ENCODE measurements at regions not wholly inside any gene's neighbourhood (a gene's known extent, or its start where the extent isn't known, plus 50 kb on each side); places are given as distances from the start of the nearest gene placed in this dataset.

- no peaks in the 10 kb centered on the region for H3K4me1 ChIP-seq (replicated peaks in 1 of 2)
- 71 to 87% (median 78%) methylated on average over 2 of the region's 2 CpGs for WGBS, 4 donors
Measured at GRCh38 chr3:168973897-168974296, 689.6 kb downstream of the MECOM start.

GRCh38 chr3:168973206-168973605, 690.3 kb downstream of the MECOM start:
- intact Hi-C loops (cut with DNase I): no loop called here
- no peak for TF ChIP-seq POLR2A (IDR thresholded peaks at IDR 0.05)
- no peak for TF ChIP-seq CTCF (IDR thresholded peaks at IDR 0.05)
- Histone ChIP-seq H3K4me3 (no peak overlapping the region), H3K27ac (no peak overlapping the region), H3K27me3 (no peaks in the 10 kb centered on the region), H3K9me3 (replicated peaks in 1 of 3) (no peaks in the 10 kb centered on the region), H3K36me3 (replicated peaks in 1 of 2) (no peaks in the 10 kb centered on the region), H3K4me1 (replicated peaks in 1 of 2) (no peaks in the 10 kb centered on the region)
- 35 to 54% (median 38%) methylated on average over 1 of the region's 1 CpG for WGBS, 4 donors
- DNase-seq: no peak

More at GRCh38 chr3:168973897-168974296, 689.6 kb downstream of the MECOM start:
- Histone ChIP-seq H3K27me3 (no peaks in the 10 kb centered on the region), H3K27ac (no peak overlapping the region), H3K9me3 (replicated peaks in 1 of 3) (no peaks in the 10 kb centered on the region), H3K36me3 (replicated peaks in 1 of 2) (no peaks in the 10 kb centered on the region), H3K4me3 (no peak overlapping the region)
- DNase-seq: no peak
- TF ChIP-seq POLR2A (IDR thresholded peaks at IDR 0.05) (no peak), CTCF (IDR thresholded peaks at IDR 0.05) (no peak)
- intact Hi-C loops (cut with DNase I): no loop called here

- intact Hi-C loops (cut with DNase I): no loop called here
- 64 to 84% (median 68%) methylated on average over 3 of the region's 3 CpGs for WGBS, 4 donors
Measured at GRCh38 chr3:168968609-168969008, 694.9 kb downstream of the MECOM start.

DNA sequence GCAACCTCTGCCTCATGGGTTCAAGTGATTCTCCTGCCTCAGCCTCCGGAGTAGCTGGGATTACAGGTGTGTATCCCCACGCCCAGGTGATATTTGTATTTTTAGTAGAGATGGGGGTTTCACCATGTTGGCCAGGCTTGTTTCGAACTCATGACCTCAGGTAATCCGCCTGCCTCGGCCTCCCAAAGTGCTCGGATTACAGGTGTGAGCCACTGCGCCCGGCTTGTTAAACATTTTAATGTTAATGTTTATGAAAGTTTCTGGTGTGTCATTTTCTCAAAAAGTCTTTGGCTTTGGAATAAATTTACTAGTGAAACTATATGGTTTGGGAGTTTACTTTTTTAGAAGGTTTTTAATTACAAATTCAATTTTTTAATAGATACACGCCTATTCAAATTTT, 698.8 kb downstream of the MECOM start:
- Histone ChIP-seq H3K36me3 (replicated peaks in 1 of 2) (no peaks in the 10 kb centered on the region), H3K4me3 (no peak overlapping the region), H3K27ac (no peak overlapping the region), H3K4me1 (replicated peaks in 1 of 2) (no peaks in the 10 kb centered on the region), H3K27me3 (no peaks in the 10 kb centered on the region), H3K9me3 (replicated peaks in 1 of 3) (no peaks in the 10 kb centered on the region)
- WGBS, 4 donors: 83 to 87% (median 86%) methylated on average over 9 of the region's 9 CpGs
- TF ChIP-seq POLR2A (IDR thresholded peaks at IDR 0.05) (no peak), CTCF (IDR thresholded peaks at IDR 0.05) (no peak)
- no peak for DNase-seq
- intact Hi-C loops (cut with DNase I): no loop called here

More at GRCh38 chr3:168968609-168969008, 694.9 kb downstream of the MECOM start:
- Histone ChIP-seq H3K27me3 (no peaks in the 10 kb centered on the region), H3K9me3 (replicated peaks in 1 of 3) (no peaks in the 10 kb centered on the region), H3K27ac (no peak overlapping the region), H3K36me3 (replicated peaks in 1 of 2) (no peaks in the 10 kb centered on the region), H3K4me3 (no peak overlapping the region), H3K4me1 (replicated peaks in 1 of 2) (no peaks in the 10 kb centered on the region)
- TF ChIP-seq POLR2A (IDR thresholded peaks at IDR 0.05): no peak
- no peak for DNase-seq

- Histone ChIP-seq H3K9me3 (replicated peaks in 1 of 3) (no peaks in the 10 kb centered on the region), H3K4me3 (no peak overlapping the region), H3K27ac (no peak overlapping the region), H3K36me3 (replicated peaks in 1 of 2) (no peaks in the 10 kb centered on the region), H3K4me1 (replicated peaks in 1 of 2) (no peaks in the 10 kb centered on the region), H3K27me3 (no peaks in the 10 kb centered on the region)
- TF ChIP-seq POLR2A (IDR thresholded peaks at IDR 0.05) (no peak), CTCF (IDR thresholded peaks at IDR 0.05) (no peak)
- DNase-seq: no peak
- intact Hi-C loops (cut with DNase I): no loop called here
- 67 to 83% (median 77%) methylated on average over 2 of the region's 2 CpGs for WGBS, 4 donors
Measured at GRCh38 chr3:168961271-168961670, 702.2 kb downstream of the MECOM start.

All from adrenal gland (tissue), 9 donors.